ENCODE measurements at regions not wholly inside any gene's neighbourhood (a gene's known extent, or its start where the extent isn't known, plus 50 kb on each side); places are given as distances from the start of the nearest gene placed in this dataset.

- peak; percentile 41 for FAIRE-seq
- no peak for DNase-seq (ENCODE audit: extremely low spot score, insufficient read length, low read depth)
Observed at GRCh38 chr2:64704161-64704560, 50.4 kb upstream of the SERTAD2 start.

GRCh38 chr2:64704996-64705395 is 51.3 kb upstream of the SERTAD2 start:
- FAIRE-seq: peak; percentile 47

GRCh38 chr2:64707276-64707675 is 53.6 kb upstream of the SERTAD2 start:
- DNase-seq (ENCODE audit: extremely low spot score, insufficient read length, low read depth): no peak
- peak; percentile 58 for FAIRE-seq

More at GRCh38 chr2:64704996-64705395, 51.3 kb upstream of the SERTAD2 start:
- no peak for DNase-seq (ENCODE audit: extremely low spot score, insufficient read length, low read depth)

GRCh38 chr2:64708829-64709228 is 55.1 kb upstream of the SERTAD2 start:
- no peak for FAIRE-seq
- no peak for DNase-seq (ENCODE audit: extremely low spot score, insufficient read length, low read depth)

GRCh38 chr2:64711252-64711800 is 57.6 kb upstream of the SERTAD2 start:
- DNase-seq (ENCODE audit: extremely low spot score, insufficient read length, low read depth) (no peak), FAIRE-seq (no peak)

- FAIRE-seq: no peak
- DNase-seq (ENCODE audit: extremely low spot score, insufficient read length, low read depth): no peak
Observed at GRCh38 chr2:64713686-64714085, 60.0 kb upstream of the SERTAD2 start.

GRCh38 chr2:64716569-64716968 is 62.9 kb upstream of the SERTAD2 start:
- FAIRE-seq: no peak
- no peak for DNase-seq (ENCODE audit: extremely low spot score, insufficient read length, low read depth)

- FAIRE-seq (no peak), DNase-seq (ENCODE audit: extremely low spot score, insufficient read length, low read depth) (no peak)
Observed at GRCh38 chr2:64718250-64718885, 64.7 kb upstream of the SERTAD2 start.

- no peak for DNase-seq (ENCODE audit: extremely low spot score, insufficient read length, low read depth)
- no peak for FAIRE-seq
Observed at GRCh38 chr2:64720535-64721319, 67.0 kb upstream of the SERTAD2 start.

GRCh38 chr2:64721320-64721623 is 67.6 kb upstream of the SERTAD2 start:
- no peak for FAIRE-seq
- DNase-seq (ENCODE audit: extremely low spot score, insufficient read length, low read depth): no peak

GRCh38 chr2:64722291-64723044 is 68.8 kb upstream of the SERTAD2 start:
- DNase-seq (ENCODE audit: extremely low spot score, insufficient read length, low read depth) (no peak), FAIRE-seq (no peak)

GRCh38 chr2:64727013-64727767 is 73.5 kb upstream of the SERTAD2 start:
- no peak for DNase-seq (ENCODE audit: extremely low spot score, insufficient read length, low read depth)
- peak; percentile 95 for FAIRE-seq

- DNase-seq (ENCODE audit: extremely low spot score, insufficient read length, low read depth) (no peak), FAIRE-seq (peak; percentile 67)
Observed at GRCh38 chr2:64727843-64728463, 74.2 kb upstream of the SERTAD2 start.

- DNase-seq (ENCODE audit: extremely low spot score, insufficient read length, low read depth): no peak
- peak; percentile 86 for FAIRE-seq
Observed at GRCh38 chr2:64730551-64731262, 77.0 kb upstream of the SERTAD2 start.

GRCh38 chr2:64731263-64731643 is 77.5 kb upstream of the SERTAD2 start:
- DNase-seq (ENCODE audit: extremely low spot score, insufficient read length, low read depth): no peak
- no peak for FAIRE-seq

GRCh38 chr2:64731746-64732145 is 78.0 kb upstream of the SERTAD2 start:
- no peak for FAIRE-seq
- DNase-seq (ENCODE audit: extremely low spot score, insufficient read length, low read depth): no peak

- DNase-seq (ENCODE audit: extremely low spot score, insufficient read length, low read depth): no peak
Observed at GRCh38 chr2:64732146-64732545, 78.4 kb upstream of the SERTAD2 start.

GRCh38 chr2:64735504-64735903 is 81.8 kb upstream of the SERTAD2 start:
- FAIRE-seq (no peak), DNase-seq (ENCODE audit: extremely low spot score, insufficient read length, low read depth) (no peak)

More at GRCh38 chr2:64732146-64732545, 78.4 kb upstream of the SERTAD2 start:
- FAIRE-seq: no peak

GRCh38 chr2:64737547-64737946 is 83.8 kb upstream of the SERTAD2 start:
- FAIRE-seq (peak; percentile 65), DNase-seq (ENCODE audit: extremely low spot score, insufficient read length, low read depth) (no peak)
